ENCODE measurements at regions not wholly inside any gene's neighbourhood (a gene's known extent, or its start where the extent isn't known, plus 50 kb on each side); places are given as distances from the start of the nearest gene placed in this dataset.

GRCh38 chr2:43143756-43144155, 82.7 kb downstream of the ZFP36L2 start:
- TF ChIP-seq, protein P1, sequence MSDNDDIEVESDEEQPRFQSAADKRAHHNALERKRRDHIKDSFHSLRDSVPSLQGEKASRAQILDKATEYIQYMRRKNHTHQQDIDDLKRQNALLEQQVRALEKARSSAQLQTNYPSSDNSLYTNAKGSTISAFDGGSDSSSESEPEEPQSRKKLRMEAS (IDR thresholded peaks at IDR 0.05; ENCODE audit: low read depth, low read length): no peak
- TF ChIP-seq, protein P2, sequence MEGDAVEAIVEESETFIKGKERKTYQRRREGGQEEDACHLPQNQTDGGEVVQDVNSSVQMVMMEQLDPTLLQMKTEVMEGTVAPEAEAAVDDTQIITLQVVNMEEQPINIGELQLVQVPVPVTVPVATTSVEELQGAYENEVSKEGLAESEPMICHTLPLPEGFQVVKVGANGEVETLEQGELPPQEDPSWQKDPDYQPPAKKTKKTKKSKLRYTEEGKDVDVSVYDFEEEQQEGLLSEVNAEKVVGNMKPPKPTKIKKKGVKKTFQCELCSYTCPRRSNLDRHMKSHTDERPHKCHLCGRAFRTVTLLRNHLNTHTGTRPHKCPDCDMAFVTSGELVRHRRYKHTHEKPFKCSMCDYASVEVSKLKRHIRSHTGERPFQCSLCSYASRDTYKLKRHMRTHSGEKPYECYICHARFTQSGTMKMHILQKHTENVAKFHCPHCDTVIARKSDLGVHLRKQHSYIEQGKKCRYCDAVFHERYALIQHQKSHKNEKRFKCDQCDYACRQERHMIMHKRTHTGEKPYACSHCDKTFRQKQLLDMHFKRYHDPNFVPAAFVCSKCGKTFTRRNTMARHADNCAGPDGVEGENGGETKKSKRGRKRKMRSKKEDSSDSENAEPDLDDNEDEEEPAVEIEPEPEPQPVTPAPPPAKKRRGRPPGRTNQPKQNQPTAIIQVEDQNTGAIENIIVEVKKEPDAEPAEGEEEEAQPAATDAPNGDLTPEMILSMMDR (IDR thresholded peaks at IDR 0.05; ENCODE audit: low read depth, low read length): no peak
- TF ChIP-seq MYC (IDR thresholded peaks at IDR 0.05; ENCODE audit: low read depth, low read length): no peak
